Skeletal muscle satellite cell (primary cell): ENCODE measurements at regions not wholly inside any gene's neighbourhood (a gene's known extent, or its start where the extent isn't known, plus 50 kb on each side); places are given as distances from the start of the nearest gene placed in this dataset.

Experiments used
- H3K27me3 ChIP-seq: 2 replicates; pipeline ENCODE4 v1.7.0; 2013; ENCODE audit warnings: low read length; ENCODE audit not compliant: control insufficient read depth, insufficient read depth
- H3K36me3 ChIP-seq: 2 replicates; pipeline ENCODE4 v1.7.0; 2013; ENCODE audit warnings: mild to moderate bottlenecking, control low read depth, low read length; ENCODE audit not compliant: insufficient read depth
- H3K4me1 ChIP-seq: 2 replicates; pipeline ENCODE4 v1.7.0; 2013; ENCODE audit warnings: low read length; ENCODE audit not compliant: control insufficient read depth, insufficient read depth
- H3K4me2 ChIP-seq: 2 replicates; pipeline ENCODE4 v1.7.0; 2013; ENCODE audit warnings: mild to moderate bottlenecking, low read length
- H3K4me3 ChIP-seq: 2 replicates; pipeline ENCODE4 v1.7.0; 2013; ENCODE audit warnings: low read length
- H3K9ac ChIP-seq: 2 replicates; pipeline ENCODE4 v1.7.0; 2013; ENCODE audit warnings: mild to moderate bottlenecking, low read depth, low read length, moderate library complexity
- H3K9me3 ChIP-seq: replicated peaks from 2 replicates; pipeline ENCODE4 v1.7.0; 2013; ENCODE audit warnings: mild to moderate bottlenecking, control low read depth, low read length

DNA sequence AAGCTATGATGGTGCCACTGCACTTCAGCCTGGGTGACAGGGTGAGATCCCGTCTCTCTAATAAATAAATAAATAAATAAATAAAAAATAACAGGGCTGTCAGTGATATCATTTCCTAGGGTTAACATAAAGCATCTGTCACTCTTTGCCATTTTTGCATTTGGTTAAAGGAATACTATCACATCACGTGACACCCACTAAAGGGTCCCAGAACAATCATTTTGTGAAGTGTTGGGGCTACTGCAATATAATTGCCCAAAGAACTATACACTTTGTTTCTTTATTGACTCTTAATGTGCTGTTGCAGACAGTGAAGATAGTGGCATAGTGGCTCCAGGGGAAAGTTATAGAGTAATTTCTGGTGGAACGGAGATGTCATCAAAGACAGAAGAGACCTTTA is 176.5 kb upstream of the MMS22L start:
- Histone ChIP-seq H3K4me2 (no peak overlapping the region), H3K9me3 (no peaks in the 10 kb centered on the region), H3K36me3 (no peaks in the 10 kb centered on the region), H3K27me3 (peaks cover 6% of the 10 kb centered on the region), H3K4me3 (no peak overlapping the region), H3K9ac (no peak overlapping the region), H3K4me1 (no peaks in the 10 kb centered on the region)

- Histone ChIP-seq H3K27me3 (peaks cover 6% of the 10 kb centered on the region), H3K9me3 (no peaks in the 10 kb centered on the region), H3K4me1 (no peaks in the 10 kb centered on the region), H3K4me3 (no peak overlapping the region), H3K4me2 (no peak overlapping the region), H3K9ac (no peak overlapping the region), H3K36me3 (no peaks in the 10 kb centered on the region)
Observed at GRCh38 chr6:97459986-97460385, 177.0 kb upstream of the MMS22L start.

GRCh38 chr6:97460394-97461080 is 177.5 kb upstream of the MMS22L start:
- Histone ChIP-seq H3K4me1 (no peaks in the 10 kb centered on the region), H3K4me2 (no peak overlapping the region), H3K27me3 (peaks cover 6% of the 10 kb centered on the region), H3K9me3 (no peaks in the 10 kb centered on the region), H3K36me3 (no peaks in the 10 kb centered on the region), H3K4me3 (no peak overlapping the region), H3K9ac (no peak overlapping the region)

DNA sequence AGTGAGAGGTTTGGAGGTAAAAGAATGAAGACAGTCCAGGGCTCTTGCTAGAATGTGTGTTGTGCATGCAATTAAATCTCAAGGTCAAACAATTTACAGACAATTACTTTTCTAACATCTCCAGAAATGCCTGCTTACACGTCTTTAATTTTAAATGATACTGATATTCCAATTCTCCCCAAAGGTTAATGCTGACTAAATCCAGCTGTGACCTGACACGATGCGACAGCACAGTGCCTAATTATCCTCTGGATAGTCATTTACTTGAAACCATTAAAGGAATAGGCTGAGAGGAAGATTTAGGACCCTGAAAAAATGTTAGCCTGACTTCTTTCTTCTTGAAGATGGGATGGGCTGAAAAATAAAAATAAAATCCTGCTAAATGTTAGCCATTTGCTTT is 178.2 kb upstream of the MMS22L start:
- H3K27me3 ChIP-seq: peaks cover 6% of the 10 kb centered on the region
- no peak overlapping the region for H3K4me3 ChIP-seq
- H3K4me2 ChIP-seq: no peak overlapping the region
- H3K36me3 ChIP-seq: no peaks in the 10 kb centered on the region
- H3K9ac ChIP-seq: no peak overlapping the region
- H3K4me1 ChIP-seq: no peaks in the 10 kb centered on the region
- H3K9me3 ChIP-seq: no peaks in the 10 kb centered on the region

- Histone ChIP-seq H3K4me2 (no peak overlapping the region), H3K9me3 (no peaks in the 10 kb centered on the region), H3K27me3 (peaks cover 6% of the 10 kb centered on the region), H3K9ac (no peak overlapping the region), H3K4me1 (no peaks in the 10 kb centered on the region), H3K4me3 (no peak overlapping the region), H3K36me3 (no peaks in the 10 kb centered on the region)
Observed at GRCh38 chr6:97462031-97462430, 179.0 kb upstream of the MMS22L start.

DNA sequence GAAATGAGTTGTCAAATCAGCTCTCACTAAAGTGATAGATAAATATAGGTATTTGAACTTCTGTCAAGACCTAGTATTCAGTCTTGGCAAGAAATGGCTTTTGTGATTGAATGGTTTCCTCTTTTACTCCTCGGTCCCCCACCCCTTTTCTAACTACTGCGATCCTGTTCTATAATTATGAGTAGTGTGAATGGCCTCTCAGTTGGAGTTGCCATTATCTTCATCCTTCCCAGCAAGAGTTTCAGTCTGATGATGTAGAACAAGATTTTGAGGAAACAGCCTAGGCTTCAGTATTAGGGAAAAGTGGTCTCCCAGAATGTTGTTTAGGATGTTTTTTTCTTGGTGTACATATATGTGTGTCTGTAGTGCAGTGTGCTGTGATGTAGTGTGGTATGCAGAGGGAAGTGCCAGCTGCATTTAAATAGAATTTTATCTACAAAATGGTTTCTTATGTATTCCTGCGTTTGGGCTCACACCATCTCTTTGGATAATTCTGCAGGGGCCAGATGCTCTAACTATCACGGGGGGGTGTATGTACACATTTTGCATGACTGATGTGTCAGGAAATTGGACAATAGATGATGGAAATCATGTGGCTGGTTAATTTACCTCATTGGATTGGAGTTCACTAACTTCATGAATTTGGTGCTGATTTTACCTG is 180.1 kb upstream of the MMS22L start:
- no peaks in the 10 kb centered on the region for H3K36me3 ChIP-seq
- H3K4me3 ChIP-seq: no peak overlapping the region
- no peaks in the 10 kb centered on the region for H3K9me3 ChIP-seq
- H3K9ac ChIP-seq: no peak overlapping the region
- peaks cover 4% of the 10 kb centered on the region for H3K27me3 ChIP-seq
- H3K4me2 ChIP-seq: no peak overlapping the region
- no peaks in the 10 kb centered on the region for H3K4me1 ChIP-seq

DNA sequence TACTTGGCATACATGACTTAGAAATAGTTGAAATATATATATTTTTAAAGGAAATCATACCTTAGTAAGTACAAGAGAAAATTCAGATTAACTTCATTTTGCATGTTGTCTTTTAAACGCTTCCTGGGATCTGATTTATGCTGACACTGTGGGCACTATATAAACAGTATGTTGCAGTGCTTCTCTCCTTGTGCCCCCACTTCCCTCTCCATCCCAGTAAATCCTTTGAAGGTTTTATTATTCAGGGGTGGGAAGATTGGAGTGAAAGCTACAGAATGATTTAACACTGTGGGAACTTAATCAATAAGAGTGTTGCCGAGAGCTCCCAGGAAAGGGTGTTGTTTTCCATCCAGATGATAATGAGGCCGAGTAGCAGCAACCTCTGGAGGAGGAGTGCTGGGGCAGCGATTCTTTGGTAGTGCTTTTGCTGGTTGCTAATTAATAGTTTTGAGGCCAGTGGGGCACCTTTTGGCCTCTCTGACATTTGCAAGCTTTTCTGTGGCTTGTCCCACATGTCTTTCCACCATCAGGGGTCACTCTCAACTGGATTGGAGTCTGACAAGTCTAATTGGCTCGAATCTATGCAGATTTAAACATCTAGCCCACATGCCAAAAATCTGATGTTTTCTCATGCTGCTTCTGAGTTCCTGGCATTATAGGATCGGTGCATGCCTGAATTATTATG is 183.0 kb upstream of the MMS22L start:
- H3K4me1 ChIP-seq: no peaks in the 10 kb centered on the region
- no peaks in the 10 kb centered on the region for H3K27me3 ChIP-seq
- H3K4me2 ChIP-seq: no peak overlapping the region
- H3K4me3 ChIP-seq: no peak overlapping the region
- H3K9me3 ChIP-seq: no peaks in the 10 kb centered on the region
- no peak overlapping the region for H3K9ac ChIP-seq
- no peaks in the 10 kb centered on the region for H3K36me3 ChIP-seq

GRCh38 chr6:97468981-97469380 is 186.0 kb upstream of the MMS22L start:
- Histone ChIP-seq H3K4me1 (no peaks in the 10 kb centered on the region), H3K9me3 (no peaks in the 10 kb centered on the region), H3K9ac (no peak overlapping the region), H3K27me3 (no peaks in the 10 kb centered on the region), H3K4me3 (no peak overlapping the region), H3K36me3 (no peaks in the 10 kb centered on the region), H3K4me2 (no peak overlapping the region)

DNA sequence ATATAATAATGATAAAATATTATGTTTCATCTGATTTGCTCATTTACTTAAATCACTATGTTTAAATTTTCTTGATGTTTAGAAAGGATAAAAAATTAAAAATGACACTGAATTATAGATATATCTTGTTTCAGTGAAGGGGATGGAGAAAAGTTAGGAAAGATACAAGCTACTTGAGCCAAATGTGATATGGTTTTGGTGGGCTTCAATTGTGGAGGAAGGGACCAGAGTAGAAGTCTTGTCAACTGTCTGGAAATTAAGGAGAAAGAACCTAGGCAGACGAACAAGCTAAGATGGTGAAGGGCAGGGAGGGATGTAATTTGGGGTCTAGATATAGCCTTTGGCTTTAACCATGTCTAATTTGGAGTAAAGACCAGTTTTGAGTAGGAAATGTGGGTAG is 186.4 kb upstream of the MMS22L start:
- Histone ChIP-seq H3K9me3 (no peaks in the 10 kb centered on the region), H3K4me2 (no peak overlapping the region), H3K4me3 (no peak overlapping the region), H3K27me3 (no peaks in the 10 kb centered on the region), H3K9ac (no peak overlapping the region), H3K36me3 (no peaks in the 10 kb centered on the region), H3K4me1 (no peaks in the 10 kb centered on the region)

DNA sequence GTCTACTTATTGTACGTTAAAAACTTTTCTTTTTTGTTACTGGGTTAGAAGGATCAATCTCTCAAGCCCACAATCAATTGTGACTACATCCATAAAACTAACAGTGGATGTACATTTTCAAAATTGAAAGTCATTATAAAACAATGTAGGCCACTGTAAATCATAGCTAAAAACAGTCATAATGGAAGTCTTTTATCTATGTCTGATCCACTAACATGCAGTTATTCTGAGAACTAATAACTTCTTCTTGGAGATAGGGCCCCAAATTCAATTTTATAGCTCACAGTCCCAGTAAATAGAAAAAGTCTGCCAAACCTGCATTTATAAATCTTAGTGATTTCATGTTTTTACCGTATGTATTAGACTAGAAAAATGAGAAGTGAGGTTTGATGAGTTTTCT is 187.3 kb upstream of the MMS22L start:
- H3K4me1 ChIP-seq: no peaks in the 10 kb centered on the region
- no peak overlapping the region for H3K4me3 ChIP-seq
- no peaks in the 10 kb centered on the region for H3K27me3 ChIP-seq
- H3K4me2 ChIP-seq: no peak overlapping the region
- H3K36me3 ChIP-seq: no peaks in the 10 kb centered on the region
- H3K9me3 ChIP-seq: no peaks in the 10 kb centered on the region
- no peak overlapping the region for H3K9ac ChIP-seq

DNA sequence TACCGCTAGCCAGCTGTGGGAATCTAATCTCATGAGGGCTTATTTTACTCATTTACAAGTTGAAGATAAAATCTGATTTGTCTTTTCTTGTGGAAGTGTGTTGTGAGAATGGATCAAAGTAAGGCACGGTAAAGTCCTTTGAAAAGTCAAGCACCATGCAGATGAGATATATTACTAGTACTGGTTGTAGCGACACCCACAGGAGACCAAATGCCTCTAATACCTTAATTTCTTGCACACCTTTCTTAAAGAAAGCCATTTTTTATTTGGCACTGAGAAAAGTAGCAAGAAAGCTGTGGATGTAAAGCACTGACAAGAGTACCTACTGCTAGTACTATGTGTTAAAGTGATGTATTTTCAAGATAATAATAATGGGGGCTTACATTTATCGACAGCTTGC is 191.0 kb upstream of the MMS22L start:
- Histone ChIP-seq H3K4me3 (no peak overlapping the region), H3K27me3 (no peaks in the 10 kb centered on the region), H3K4me1 (no peaks in the 10 kb centered on the region), H3K9ac (no peak overlapping the region), H3K9me3 (no peaks in the 10 kb centered on the region), H3K36me3 (no peaks in the 10 kb centered on the region), H3K4me2 (no peak overlapping the region)
